ENCODE measurements at regions not wholly inside any gene's neighbourhood (a gene's known extent, or its start where the extent isn't known, plus 50 kb on each side); places are given as distances from the start of the nearest gene placed in this dataset.
"Not testable (repeated sequence)": the region's sequence is repeated elsewhere in the genome, so short reads cannot be mapped to it uniquely, and the experiment has no call there.

- Histone ChIP-seq H3K79me2 (ENCODE audit: insufficient read depth, low read length) (no peaks in the 10 kb centered on the region), H3K27ac (ENCODE audit: low read depth in 1 of 2, low read length in 2 of 2) (peak overlapping the region in 1 of 2 donors; percentile 33), H3K4me3 (replicated peaks in 1 of 3; ENCODE audit: low read depth in 2 of 3, low read length in 3 of 3) (peak overlapping the region in 1 of 3 experiments; percentile 27), H3K4me2 (replicated peaks; ENCODE audit: extremely low read depth, low read length, poor library complexity, severe bottlenecking) (peak overlapping the region; percentile 40), H4K20me1 (ENCODE audit: insufficient read depth, low read length) (no peaks in the 10 kb centered on the region), H3K4me1 (ENCODE audit: control insufficient read depth in 1 of 2, insufficient read depth in 2 of 2, low read length in 2 of 2) (peaks cover 24 to 27% of the 10 kb centered on the region in 2 donors), H3K9ac (ENCODE audit: insufficient read depth, low read length, poor library complexity, severe bottlenecking) (no peak overlapping the region), H3K27me3 (ENCODE audit: control insufficient read depth in 2 of 2, insufficient read depth in 2 of 2, low read length in 2 of 2) (no peaks in the 10 kb centered on the region), H2AFZ (ENCODE audit: insufficient read depth, low read depth, low read length, poor library complexity, severe bottlenecking) (peak overlapping the region; percentile 36), H3K36me3 (replicated peaks in 1 of 2; ENCODE audit: control insufficient read depth in 1 of 2, insufficient read depth in 2 of 2, low read length in 2 of 2) (no peaks in the 10 kb centered on the region), H3K9me3 (replicated peaks in 1 of 2; ENCODE audit: control insufficient read depth in 1 of 2, insufficient read depth in 1 of 2, low read length in 2 of 2) (no peaks in the 10 kb centered on the region)
- peak overlapping the region in 1 of 2 donors; percentile 53 for H3K4me3 Mint-ChIP-seq
- 39% methylated on average over 2 of the region's 5 CpGs for WGBS (ENCODE audit: insufficient coverage)
- H3K9me3 Mint-ChIP-seq, result peaks cover 0 to 7% (median 3%) of the 10 kb centered on the region in 7 donors
- H3K27me3 Mint-ChIP-seq (ENCODE audit: low read depth in 3 of 3), result peaks cover 3 to 5% (median 3%) of the 10 kb centered on the region in 3 donors
- H3K27ac Mint-ChIP-seq, result peak overlapping the region in 2 of 7 donors; percentile 64 to 69
- intact Hi-C loops (cut with micrococcal nuclease), result no loop called here
- H3K36me3 Mint-ChIP-seq, result no peaks in the 10 kb centered on the region
- peaks cover 26% of the 10 kb centered on the region for H3K4me1 Mint-ChIP-seq
- no peak for DNase-seq
- no peak for TF ChIP-seq CTCF (IDR thresholded peaks at IDR 0.05)
These were observed 306.1 kb downstream of the DAD1 start for GRCh38 chr14:22282949-22283348.

GRCh38 chr14:22282417-22282816 is 306.6 kb downstream of the DAD1 start:
- peak overlapping the region in 1 of 7 donors; percentile 52 for H3K27ac Mint-ChIP-seq
- H3K27me3 Mint-ChIP-seq (ENCODE audit: low read depth in 3 of 3), result peaks cover 3 to 5% (median 3%) of the 10 kb centered on the region in 3 donors
- TF ChIP-seq CTCF (IDR thresholded peaks at IDR 0.05), result no peak
- H3K9ac ChIP-seq (ENCODE audit: insufficient read depth, low read length, poor library complexity, severe bottlenecking), result peak overlapping the region; percentile 29
- no peak overlapping the region for H3K4me3 Mint-ChIP-seq
- H3K9me3 Mint-ChIP-seq, result peaks cover 0 to 7% (median 3%) of the 10 kb centered on the region in 7 donors
- DNase-seq, result peak in 2 of 3 donors; percentile 3 to 27
- no peak overlapping the region for H2AFZ ChIP-seq (ENCODE audit: insufficient read depth, low read depth, low read length, poor library complexity, severe bottlenecking)
- H3K36me3 ChIP-seq (replicated peaks in 1 of 2; ENCODE audit: control insufficient read depth in 1 of 2, insufficient read depth in 2 of 2, low read length in 2 of 2), result no peaks in the 10 kb centered on the region
- no peaks in the 10 kb centered on the region for H3K79me2 ChIP-seq (ENCODE audit: insufficient read depth, low read length)
- H3K4me1 ChIP-seq (ENCODE audit: control insufficient read depth in 1 of 2, insufficient read depth in 2 of 2, low read length in 2 of 2), result peaks cover 24 to 27% of the 10 kb centered on the region in 2 donors
- H3K27me3 ChIP-seq (ENCODE audit: control insufficient read depth in 2 of 2, insufficient read depth in 2 of 2, low read length in 2 of 2), result no peaks in the 10 kb centered on the region
- peak overlapping the region; percentile 40 for H3K4me2 ChIP-seq (replicated peaks; ENCODE audit: extremely low read depth, low read length, poor library complexity, severe bottlenecking)
- peak overlapping the region in 1 of 3 experiments; percentile 27 for H3K4me3 ChIP-seq (replicated peaks in 1 of 3; ENCODE audit: low read depth in 2 of 3, low read length in 3 of 3)
- no peaks in the 10 kb centered on the region for H3K9me3 ChIP-seq (replicated peaks in 1 of 2; ENCODE audit: control insufficient read depth in 1 of 2, insufficient read depth in 1 of 2, low read length in 2 of 2)
- WGBS (ENCODE audit: insufficient coverage), result no CpG with 5 or more reads among the region's 5 CpGs
- H3K36me3 Mint-ChIP-seq, result no peaks in the 10 kb centered on the region
- intact Hi-C loops (cut with micrococcal nuclease), result no loop called here
- H4K20me1 ChIP-seq (ENCODE audit: insufficient read depth, low read length), result no peaks in the 10 kb centered on the region
- H3K4me1 Mint-ChIP-seq, result peaks cover 26% of the 10 kb centered on the region
- H3K27ac ChIP-seq (ENCODE audit: low read depth in 1 of 2, low read length in 2 of 2), result peak overlapping the region in 1 of 2 donors; percentile 33

GRCh38 chr14:22281447-22281874 is 307.6 kb downstream of the DAD1 start:
- H3K4me2 ChIP-seq (replicated peaks; ENCODE audit: extremely low read depth, low read length, poor library complexity, severe bottlenecking); H2AFZ ChIP-seq (ENCODE audit: insufficient read depth, low read depth, low read length, poor library complexity, severe bottlenecking); H4K20me1 ChIP-seq (ENCODE audit: insufficient read depth, low read length); H3K27ac ChIP-seq (ENCODE audit: low read depth in 1 of 2, low read length in 2 of 2); H3K79me2 ChIP-seq (ENCODE audit: insufficient read depth, low read length); H3K27ac Mint-ChIP-seq; H3K27me3 Mint-ChIP-seq (ENCODE audit: low read depth in 3 of 3); DNase-seq; H3K9me3 ChIP-seq (replicated peaks in 1 of 2; ENCODE audit: control insufficient read depth in 1 of 2, insufficient read depth in 1 of 2, low read length in 2 of 2); H3K4me3 ChIP-seq (replicated peaks in 1 of 3; ENCODE audit: low read depth in 2 of 3, low read length in 3 of 3); H3K9me3 Mint-ChIP-seq; H3K36me3 ChIP-seq (replicated peaks in 1 of 2; ENCODE audit: control insufficient read depth in 1 of 2, insufficient read depth in 2 of 2, low read length in 2 of 2); H3K27me3 ChIP-seq (ENCODE audit: control insufficient read depth in 2 of 2, insufficient read depth in 2 of 2, low read length in 2 of 2); intact Hi-C loops (cut with micrococcal nuclease); H3K9ac ChIP-seq (ENCODE audit: insufficient read depth, low read length, poor library complexity, severe bottlenecking); H3K36me3 Mint-ChIP-seq: not testable (repeated sequence)
- peak overlapping the region in 1 of 2 donors; percentile 70 for H3K4me3 Mint-ChIP-seq
- peaks cover 24 to 27% of the 10 kb centered on the region in 2 donors for H3K4me1 ChIP-seq (ENCODE audit: control insufficient read depth in 1 of 2, insufficient read depth in 2 of 2, low read length in 2 of 2)
- H3K4me1 Mint-ChIP-seq, result peaks cover 27% of the 10 kb centered on the region
- 80% methylated on average over 2 of the region's 7 CpGs for WGBS (ENCODE audit: insufficient coverage)

All from CD14-positive monocyte (primary cell).